UCSD-AML1 (cell line): ENCODE measurements at regions not wholly inside any gene's neighbourhood (a gene's known extent, or its start where the extent isn't known, plus 50 kb on each side); places are given as distances from the start of the nearest gene placed in this dataset.
"Not testable (repeated sequence)": the region's sequence is repeated elsewhere in the genome, so short reads cannot be mapped to it uniquely, and the experiment has no call there.

Experiments used
- DNase-seq: peaks from one replicate; lab custom pipeline; 2025; ENCODE audit not compliant: unreplicated experiment; lab: John Stamatoyannopoulos, UW

- no peak for DNase-seq
Observed at GRCh38 chr16:59087641-59088040, 353.5 kb upstream of the GOT2 start.

- DNase-seq, result peak; percentile 59
Observed at GRCh38 chr16:59067205-59067604, 333.1 kb upstream of the GOT2 start.

DNA sequence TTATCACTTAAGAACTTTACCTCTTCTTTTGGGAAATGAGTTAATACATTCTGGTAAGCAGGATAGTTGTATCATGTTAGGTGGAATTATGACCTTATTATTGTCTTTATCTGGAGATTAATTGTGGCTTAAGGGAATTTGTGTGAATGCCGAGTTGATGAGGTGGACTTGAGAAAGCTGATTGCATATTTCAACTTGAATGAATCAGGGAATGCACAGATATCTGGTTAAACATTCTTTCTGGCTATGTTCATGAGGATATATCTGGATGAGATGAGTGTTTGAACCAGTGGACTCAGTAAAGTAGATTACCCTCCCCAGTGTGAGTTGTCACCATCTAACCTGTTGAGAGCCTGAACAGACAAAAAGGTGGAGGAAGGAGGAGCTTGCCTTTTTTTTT, 326.1 kb upstream of the GOT2 start:
- DNase-seq, result no peak

DNA sequence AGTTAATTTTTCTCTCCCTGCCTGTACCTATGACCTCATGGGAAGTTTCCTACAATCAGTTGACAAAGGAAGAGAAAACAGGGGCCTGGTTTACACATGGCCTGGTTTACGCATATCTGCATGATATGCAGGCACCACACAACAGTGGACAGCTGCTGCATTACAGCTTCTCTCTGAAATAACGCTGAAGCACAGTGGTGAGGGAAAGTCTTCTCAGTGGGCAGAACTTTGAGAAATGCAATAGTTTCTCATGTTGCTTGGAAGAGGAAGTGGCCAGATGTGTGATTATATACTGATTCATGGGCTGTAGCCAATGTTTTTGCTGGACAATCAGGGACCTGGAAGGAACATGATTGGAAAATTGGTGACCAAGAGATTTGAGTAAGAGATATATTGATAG, 324.1 kb upstream of the GOT2 start:
- DNase-seq, result no peak

DNA sequence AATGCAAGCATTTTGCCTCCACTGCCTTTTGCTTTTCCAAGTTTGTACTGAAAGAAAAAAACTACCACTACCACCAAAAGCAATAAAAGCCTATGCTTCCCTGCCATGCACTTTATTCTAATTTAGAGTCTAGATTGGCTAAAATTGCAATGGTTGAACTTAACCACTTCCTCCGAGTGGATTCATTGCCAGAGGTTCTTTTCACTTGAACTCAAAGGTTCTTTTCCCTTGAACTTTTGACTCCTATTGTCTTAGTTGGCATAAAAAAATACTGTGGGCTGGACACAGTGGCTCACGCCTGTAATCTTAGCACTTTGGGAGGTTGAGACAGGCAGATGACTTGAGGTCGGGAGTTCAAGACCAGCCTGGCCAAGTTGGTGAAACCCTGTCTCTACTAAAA, 319.8 kb upstream of the GOT2 start:
- DNase-seq, result no peak

GRCh38 chr16:59052231-59052630, 318.1 kb upstream of the GOT2 start:
- no peak for DNase-seq

DNA sequence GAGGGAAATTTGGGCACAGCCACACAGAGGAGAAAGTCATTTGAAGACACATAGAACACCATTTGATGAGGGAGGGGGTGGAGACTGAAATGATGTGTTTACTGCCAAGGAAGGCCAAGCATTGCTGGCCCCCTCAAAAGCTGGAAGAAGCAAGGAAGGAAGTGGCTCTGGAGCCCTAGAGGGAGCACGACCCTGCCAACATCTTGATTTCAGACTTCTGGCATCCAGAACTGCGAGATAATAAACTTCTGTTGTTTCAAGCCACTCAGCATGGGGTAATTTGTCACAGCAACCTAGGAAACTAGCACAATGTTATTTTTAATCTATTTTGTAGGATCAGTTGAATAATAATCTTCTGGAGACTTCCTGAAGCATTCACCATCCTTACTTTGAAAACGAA, 314.8 kb upstream of the GOT2 start:
- DNase-seq, result peak; percentile 16

- DNase-seq, result peak; percentile 5
Observed at GRCh38 chr16:59047114-59047513, 313.0 kb upstream of the GOT2 start.

GRCh38 chr16:59046335-59046734, 312.2 kb upstream of the GOT2 start:
- DNase-seq, result no peak

DNA sequence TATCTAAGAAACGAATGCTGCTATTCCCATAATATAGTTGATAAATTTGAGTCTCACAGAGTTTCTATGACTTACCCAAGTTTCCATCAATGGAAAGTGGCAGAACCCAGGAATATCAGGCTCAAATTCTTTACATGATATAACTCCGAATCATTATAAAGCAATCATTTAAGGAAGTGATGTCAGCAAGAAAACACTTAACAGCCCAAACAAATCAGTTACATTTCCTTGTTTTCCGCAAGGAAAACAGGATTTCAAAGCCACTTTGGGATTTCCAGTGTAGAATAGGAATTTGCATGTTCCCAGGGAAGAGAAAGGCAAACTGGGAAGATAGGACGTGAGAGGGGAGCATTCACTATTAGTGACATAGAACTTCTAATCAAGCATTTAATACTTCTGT, 311.4 kb upstream of the GOT2 start:
- DNase-seq, result no peak

DNA sequence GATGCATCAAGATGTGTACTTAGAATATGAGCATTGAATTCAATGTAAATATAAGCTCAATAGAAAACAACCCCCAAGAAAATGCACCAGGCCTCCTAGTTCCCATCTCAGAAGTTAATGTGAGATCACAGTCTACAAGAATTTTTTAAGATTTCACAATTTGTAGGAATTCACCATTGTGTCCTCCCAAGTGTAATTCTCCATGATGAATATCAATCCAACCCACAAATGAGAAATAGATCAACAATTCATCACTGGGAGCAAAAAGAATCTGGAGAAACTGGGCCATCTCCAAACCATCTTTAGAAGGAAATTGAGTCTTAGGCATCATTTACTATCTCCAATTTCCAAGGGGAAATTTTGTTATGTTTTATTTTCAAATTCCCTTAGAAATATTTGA, 310.5 kb upstream of the GOT2 start:
- no peak for DNase-seq

GRCh38 chr16:59042301-59042700, 308.2 kb upstream of the GOT2 start:
- DNase-seq, result peak; percentile 51

DNA sequence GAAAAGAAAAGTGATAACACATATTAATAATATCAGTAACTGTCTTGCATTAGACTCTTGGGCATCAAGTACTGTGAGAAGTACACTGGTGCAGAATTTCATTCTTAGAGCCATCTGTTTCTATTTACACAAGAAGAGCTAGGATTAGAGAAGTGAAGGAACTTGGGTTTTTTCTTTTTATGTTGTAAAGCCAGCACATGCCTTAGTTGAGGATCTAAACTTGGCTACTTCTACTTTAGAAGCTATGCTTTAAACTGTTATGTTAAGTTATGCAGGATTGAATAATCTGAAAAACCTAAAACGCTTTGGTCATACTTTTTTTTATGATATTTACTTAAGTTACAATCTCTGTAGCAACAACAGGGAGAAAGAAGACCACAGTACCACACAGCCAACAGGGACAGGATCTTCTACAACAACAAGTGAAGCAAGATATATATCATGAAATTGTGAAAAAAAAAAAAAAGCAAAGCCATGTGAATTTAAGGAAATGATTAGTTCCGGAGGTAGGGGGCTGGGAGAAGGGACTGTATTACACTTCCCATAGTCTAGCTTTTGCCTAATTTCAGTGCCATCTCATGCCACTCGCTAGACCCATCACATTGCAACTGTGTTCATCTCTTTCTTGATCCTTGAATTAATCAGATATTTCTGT, 305.1 kb upstream of the GOT2 start:
- DNase-seq, result no peak

DNA sequence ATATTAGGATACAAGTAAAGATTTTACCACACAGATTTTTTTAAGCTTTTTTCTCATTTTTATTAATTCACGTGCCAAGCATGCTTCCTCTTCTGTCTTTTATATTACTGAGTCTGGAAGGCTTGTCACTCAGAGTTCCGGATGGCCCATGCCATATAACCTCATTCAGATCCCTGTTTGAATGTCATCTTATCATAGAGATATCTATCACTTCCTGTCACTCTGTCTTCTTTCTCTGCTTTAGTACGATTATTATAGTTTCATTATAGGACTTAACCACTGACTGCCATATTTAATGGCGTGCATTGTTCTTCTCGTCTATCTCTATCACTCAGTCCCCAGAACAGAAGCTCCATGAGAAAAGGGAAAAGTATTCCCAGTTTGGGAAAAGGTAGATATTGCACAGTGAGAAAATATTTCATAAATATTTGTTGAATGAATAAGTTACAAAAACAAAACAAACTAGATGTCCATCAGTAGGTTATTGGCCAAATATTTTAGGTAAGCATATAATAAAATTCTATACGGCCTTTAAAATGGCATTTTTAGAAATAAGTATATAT, 296.9 kb upstream of the GOT2 start:
- DNase-seq, result no peak

- no peak for DNase-seq
Observed at GRCh38 chr16:59021751-59022150, 287.6 kb upstream of the GOT2 start.

GRCh38 chr16:59013930-59014329, 279.8 kb upstream of the GOT2 start:
- DNase-seq, result no peak

DNA sequence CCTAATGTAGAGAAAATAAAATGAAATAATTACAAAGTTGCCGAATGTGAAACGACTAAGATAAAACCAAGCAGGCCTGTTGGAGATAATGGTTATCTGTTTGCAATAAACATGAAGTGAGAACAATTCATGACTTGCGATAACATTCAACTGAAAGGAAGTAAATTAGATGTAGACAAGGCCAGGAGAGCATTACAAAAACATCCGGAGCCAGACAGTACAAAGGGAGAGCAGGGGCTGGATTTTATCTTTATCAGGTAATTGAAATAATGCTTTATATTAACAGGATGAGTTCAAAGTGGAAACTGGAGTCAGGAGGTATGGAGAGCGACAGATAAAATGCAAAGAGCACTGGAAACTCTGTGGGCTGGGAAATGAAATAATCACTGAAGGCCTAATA, 265.6 kb upstream of the GOT2 start:
- DNase-seq, result no peak

GRCh38 chr16:58992755-58993154, 258.6 kb upstream of the GOT2 start:
- not testable (repeated sequence) for DNase-seq

DNA sequence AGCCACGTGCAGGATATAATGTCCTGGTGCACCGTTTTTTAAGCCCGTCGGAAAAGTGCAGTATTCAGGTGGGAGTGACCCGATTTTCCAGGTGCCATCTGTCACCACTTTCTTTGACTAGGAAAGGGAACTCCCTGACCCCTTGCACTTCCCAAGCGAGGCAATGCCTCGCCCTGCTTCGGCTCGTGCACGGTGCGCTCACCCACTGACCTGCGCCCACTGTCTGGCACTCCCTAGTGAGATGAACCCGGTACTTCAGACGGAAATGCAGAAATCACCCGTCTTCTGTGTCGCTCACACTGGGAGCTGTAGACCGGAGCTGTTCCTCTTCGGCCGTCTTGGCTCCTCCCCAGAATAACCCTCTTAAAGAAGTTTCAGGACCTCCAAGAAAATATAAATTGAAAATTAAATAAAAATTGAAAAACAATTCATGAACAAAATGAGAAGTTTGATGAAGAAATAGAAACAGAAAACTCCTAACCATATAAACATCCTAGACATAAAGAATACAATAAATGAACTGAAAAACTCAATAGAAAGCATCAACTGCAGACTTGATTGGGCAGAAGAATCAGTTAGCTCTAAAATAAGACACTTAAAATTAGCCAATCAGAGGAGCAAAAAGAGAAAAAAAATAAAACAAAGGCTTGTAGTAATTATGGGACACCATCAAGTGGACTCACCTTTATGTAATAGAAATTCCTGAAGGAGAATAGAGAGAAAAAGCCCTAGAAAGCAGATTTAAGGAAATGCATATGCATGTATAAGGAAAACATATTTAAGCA, 249.3 kb upstream of the GOT2 start:
- DNase-seq, result not testable (repeated sequence)

DNA sequence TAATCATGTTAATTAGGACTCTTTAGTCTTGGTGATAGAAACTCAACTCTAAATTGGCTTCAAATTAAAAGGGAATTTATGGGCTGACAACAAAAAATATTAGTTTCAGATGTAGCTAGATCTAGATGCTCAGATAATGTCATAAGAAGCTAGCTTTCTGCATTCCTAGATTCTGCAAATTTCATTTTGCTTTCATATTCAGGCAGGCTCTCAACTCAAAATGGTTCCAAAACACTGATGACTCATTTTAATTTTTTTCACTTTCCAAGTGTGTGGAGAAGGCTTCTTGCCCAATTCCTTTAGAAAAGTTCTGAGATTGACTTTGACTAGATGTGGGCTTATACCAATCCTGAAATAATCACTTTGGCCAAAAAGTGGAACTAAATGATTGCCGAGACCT, 236.7 kb upstream of the GOT2 start:
- DNase-seq, result no peak

DNA sequence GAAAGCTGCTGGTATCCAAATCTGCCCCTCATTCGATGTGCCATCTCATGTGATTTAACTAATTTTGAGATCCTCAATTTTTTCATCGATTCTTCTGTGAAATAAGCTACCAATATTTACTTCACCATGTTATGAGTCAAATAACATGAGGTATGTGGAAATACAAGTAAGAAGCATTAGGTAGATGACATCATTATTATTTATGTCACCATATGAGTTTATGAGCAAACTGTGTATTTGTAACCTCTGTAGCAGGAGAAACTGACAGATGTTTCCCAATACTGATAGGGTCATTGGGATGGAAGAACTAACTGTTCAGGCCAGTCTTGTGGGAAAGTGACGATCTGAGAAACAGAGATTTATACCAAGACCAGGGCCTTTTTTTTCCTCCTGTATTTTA, 229.4 kb upstream of the GOT2 start:
- no peak for DNase-seq

- no peak for DNase-seq
Observed at GRCh38 chr16:58962811-58963210, 228.7 kb upstream of the GOT2 start.
